ENCODE measurements at regions not wholly inside any gene's neighbourhood (a gene's known extent, or its start where the extent isn't known, plus 50 kb on each side); places are given as distances from the start of the nearest gene placed in this dataset.
"Not testable (repeated sequence)": the region's sequence is repeated elsewhere in the genome, so short reads cannot be mapped to it uniquely, and the experiment has no call there.

DNA sequence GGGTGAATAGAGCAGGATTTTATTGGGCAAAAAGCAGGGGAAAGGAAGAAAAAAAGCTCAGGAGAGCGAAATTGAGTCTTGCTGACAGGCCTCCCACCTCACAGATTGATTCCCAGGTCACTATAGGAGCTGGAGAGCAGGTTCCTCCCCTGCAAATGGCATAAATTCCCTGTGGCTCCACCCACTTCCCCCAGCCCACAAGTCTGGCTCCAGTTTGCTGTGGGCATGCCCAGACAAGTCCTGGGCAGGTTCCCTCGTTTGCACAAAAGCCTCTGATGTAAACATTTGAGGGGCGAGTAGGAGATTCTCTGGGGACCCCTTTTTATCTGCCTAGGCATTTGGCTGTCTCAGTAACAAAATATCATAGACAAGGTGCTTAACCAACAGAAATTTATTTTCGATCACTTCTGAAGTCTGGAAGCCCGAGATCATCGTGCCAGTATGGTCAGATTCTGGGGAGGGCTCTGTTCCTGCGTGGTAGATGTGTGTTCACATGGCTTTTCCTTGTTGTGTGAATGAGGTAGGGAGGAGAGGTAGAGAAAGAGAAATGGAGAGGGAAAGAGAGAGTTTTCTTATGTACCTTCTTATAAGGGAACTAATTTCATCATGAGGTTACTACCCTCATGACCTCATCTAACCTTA, 614.5 kb downstream of the MAT2B start:
- H3K27ac Mint-ChIP-seq, result no peak overlapping the region
- no peaks in the 10 kb centered on the region for H3K27me3 Mint-ChIP-seq
- DNase-seq, result no peak
- H3K36me3 Mint-ChIP-seq, result no peaks in the 10 kb centered on the region
- H3K4me1 Mint-ChIP-seq, result no peaks in the 10 kb centered on the region
- no peaks in the 10 kb centered on the region for H3K9me3 Mint-ChIP-seq
- no peak for ATAC-seq (replicated peaks)
- no peak overlapping the region for H3K4me3 Mint-ChIP-seq

DNA sequence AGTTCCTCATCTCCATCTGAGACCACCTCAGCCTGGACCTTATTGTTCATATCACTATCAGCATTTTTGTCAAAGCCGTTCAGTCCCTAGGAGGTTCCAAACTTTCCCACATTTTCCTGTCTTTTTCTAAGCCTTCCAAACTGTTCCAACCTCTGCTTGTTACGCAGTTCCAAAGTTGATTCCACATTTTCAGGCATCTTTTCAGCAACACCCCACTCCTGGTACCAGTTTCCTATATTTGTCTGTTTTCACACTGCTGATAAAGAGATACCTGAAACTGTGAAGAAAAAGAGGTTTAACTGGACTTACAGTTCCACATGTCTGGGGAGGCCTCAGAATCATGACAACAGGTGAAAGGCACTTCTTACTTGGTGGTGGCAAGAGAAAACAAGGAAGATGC, 622.1 kb downstream of the MAT2B start:
- no peaks in the 10 kb centered on the region for H3K27me3 Mint-ChIP-seq
- no peak for DNase-seq
- H3K36me3 Mint-ChIP-seq, result peaks cover 0 to 2% of the 10 kb centered on the region in 2 donors
- H3K4me3 Mint-ChIP-seq, result no peak overlapping the region
- ATAC-seq (replicated peaks), result no peak
- H3K4me1 Mint-ChIP-seq, result no peaks in the 10 kb centered on the region
- peaks cover 15 to 31% of the 10 kb centered on the region in 2 donors for H3K9me3 Mint-ChIP-seq
- H3K27ac Mint-ChIP-seq, result no peak overlapping the region

DNA sequence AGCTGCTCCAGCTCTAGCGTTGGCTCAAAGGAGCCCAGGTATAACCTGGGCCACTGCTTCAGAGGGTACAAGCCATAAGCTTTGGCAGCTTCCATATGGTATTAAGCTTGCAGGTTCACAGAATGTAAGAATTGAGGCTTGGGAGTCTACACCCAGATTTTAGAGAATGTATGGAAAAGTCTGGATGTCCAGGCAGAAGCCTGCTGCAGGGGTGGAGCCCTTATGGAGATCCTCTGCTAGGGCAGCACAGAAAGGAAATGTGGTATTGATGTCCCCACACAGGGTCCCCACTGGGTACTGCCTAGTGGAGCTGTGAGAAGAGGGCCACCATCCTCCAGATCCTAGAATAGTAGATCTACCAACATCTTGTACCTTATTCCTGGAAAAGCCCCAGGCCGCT, 626.9 kb downstream of the MAT2B start:
- H3K27me3 Mint-ChIP-seq, result no peaks in the 10 kb centered on the region
- ATAC-seq (replicated peaks), result no peak
- no peak overlapping the region for H3K27ac Mint-ChIP-seq
- DNase-seq, result no peak
- no peak overlapping the region for H3K4me3 Mint-ChIP-seq
- H3K9me3 Mint-ChIP-seq, result peaks cover 14 to 21% of the 10 kb centered on the region in 2 donors
- H3K4me1 Mint-ChIP-seq, result no peaks in the 10 kb centered on the region
- no peaks in the 10 kb centered on the region for H3K36me3 Mint-ChIP-seq

DNA sequence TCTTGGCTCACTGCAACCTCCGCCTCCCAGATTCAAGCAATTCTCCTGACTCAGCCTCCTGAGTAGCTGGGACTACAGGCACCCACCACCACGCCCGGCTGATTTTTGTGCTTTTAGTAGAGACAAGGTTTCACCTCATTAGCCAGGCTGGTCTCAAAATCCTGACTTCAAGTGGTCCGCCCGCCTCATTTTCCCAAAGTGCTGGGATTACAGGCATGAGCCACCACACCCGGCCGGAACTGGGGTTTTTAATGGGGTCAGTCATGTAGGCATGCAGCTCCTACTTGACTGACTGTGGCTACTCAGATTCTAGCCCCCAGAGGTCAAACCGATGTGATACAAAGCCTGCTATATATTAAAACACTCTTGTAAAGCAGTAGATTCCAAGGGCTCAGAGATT, 631.7 kb downstream of the MAT2B start:
- Mint-ChIP-seq H3K9me3 (peaks cover 0 to 4% of the 10 kb centered on the region in 2 donors), H3K27ac (no peak overlapping the region), H3K4me3 (no peak overlapping the region), H3K4me1 (no peaks in the 10 kb centered on the region), H3K36me3 (no peaks in the 10 kb centered on the region), H3K27me3 (no peaks in the 10 kb centered on the region)
- DNase-seq (no peak), ATAC-seq (replicated peaks) (no peak)

DNA sequence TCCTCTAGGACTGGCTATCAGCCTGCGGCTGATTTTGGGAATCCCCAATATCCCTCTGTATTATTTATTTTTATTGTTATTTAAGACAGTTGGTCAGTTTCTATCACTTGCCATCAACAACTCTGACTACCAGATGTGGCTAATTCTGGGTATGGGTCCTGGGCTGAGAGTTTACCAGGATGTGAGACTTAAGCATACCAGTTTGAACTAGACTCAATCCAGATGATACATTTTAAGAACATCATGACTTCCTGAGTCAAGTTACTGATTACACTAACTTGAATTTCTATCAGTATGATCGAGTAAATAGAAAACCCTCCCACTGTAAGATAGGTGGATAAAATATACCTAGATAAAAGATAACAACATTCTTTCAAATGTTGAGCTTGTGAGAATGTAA, 634.0 kb downstream of the MAT2B start:
- H3K4me1 Mint-ChIP-seq, result no peaks in the 10 kb centered on the region
- no peaks in the 10 kb centered on the region for H3K9me3 Mint-ChIP-seq
- ATAC-seq (replicated peaks) (no peak), DNase-seq (no peak)
- H3K4me3 Mint-ChIP-seq, result no peak overlapping the region
- H3K36me3 Mint-ChIP-seq, result no peaks in the 10 kb centered on the region
- H3K27me3 Mint-ChIP-seq, result no peaks in the 10 kb centered on the region
- H3K27ac Mint-ChIP-seq, result no peak overlapping the region

DNA sequence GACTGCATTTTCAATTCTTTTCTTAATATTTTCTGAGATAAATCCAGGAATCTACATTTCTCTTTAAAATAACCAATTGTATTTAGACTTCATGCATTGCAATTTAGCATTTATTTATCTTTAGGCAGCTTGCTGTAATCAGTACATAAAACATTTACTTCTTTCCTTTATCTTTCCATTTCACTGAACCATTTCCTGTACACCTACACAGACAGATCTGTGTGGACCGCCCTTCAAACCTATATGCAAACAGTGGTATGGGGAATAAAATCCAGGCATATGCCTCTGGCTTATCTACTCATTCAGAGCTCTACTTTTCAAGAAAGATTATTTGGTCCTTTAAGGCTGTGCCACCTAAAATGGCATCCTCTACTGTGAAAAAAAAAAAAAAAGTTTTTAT, 640.0 kb downstream of the MAT2B start:
- DNase-seq (no peak), ATAC-seq (replicated peaks) (no peak)
- no peak overlapping the region for H3K4me3 Mint-ChIP-seq
- H3K4me1 Mint-ChIP-seq, result peaks cover 0 to 5% of the 10 kb centered on the region in 2 donors
- no peaks in the 10 kb centered on the region for H3K36me3 Mint-ChIP-seq
- H3K9me3 Mint-ChIP-seq, result no peaks in the 10 kb centered on the region
- H3K27ac Mint-ChIP-seq, result no peak overlapping the region
- no peaks in the 10 kb centered on the region for H3K27me3 Mint-ChIP-seq

DNA sequence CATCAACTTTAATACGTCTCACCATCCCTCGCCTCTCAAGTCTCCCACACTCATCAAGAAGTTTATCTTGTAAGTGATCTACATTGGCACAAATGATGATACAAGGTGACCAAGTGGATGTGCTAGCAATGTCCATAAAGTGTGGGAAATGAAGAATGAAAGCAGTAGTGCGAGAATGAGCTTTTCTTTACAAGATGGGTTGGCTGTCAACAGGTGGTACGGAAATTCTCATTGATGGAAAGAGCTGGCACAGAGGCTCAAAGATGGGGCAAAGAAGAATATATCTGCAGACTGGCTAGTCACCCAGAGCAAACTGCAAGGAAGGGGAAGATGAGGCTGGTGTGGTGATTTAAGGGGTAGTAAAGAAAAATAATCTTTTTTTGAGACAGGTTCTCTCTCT, 640.8 kb downstream of the MAT2B start:
- ATAC-seq (replicated peaks), result no peak
- Mint-ChIP-seq H3K4me3 (no peak overlapping the region), H3K9me3 (no peaks in the 10 kb centered on the region), H3K4me1 (peaks cover 0 to 5% of the 10 kb centered on the region in 2 donors), H3K36me3 (no peaks in the 10 kb centered on the region), H3K27me3 (no peaks in the 10 kb centered on the region), H3K27ac (no peak overlapping the region)
- DNase-seq, result no peak

DNA sequence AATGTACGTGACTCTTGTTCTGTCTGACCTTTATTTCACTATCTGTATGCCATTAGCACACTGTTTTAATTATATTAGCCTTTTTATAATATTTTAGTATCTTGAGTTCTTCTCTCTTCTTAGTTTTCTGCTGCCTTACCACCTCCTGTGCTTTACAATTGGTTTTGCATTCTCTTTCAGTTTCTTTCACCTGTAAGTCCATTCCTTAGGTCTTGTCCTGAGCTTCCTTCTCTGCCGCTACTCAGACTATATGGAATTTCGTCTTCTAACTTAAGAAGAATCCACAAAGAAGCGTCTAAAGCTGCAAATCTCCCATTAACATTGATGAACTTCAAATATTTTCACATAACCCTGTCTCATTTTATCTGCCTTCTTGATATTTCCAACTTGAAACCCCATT, 642.9 kb downstream of the MAT2B start:
- H3K9me3 Mint-ChIP-seq, result peaks cover 3 to 4% of the 10 kb centered on the region in 2 donors
- peaks cover 0 to 4% of the 10 kb centered on the region in 2 donors for H3K27me3 Mint-ChIP-seq
- DNase-seq (no peak), ATAC-seq (replicated peaks) (no peak)
- no peak overlapping the region for H3K27ac Mint-ChIP-seq
- no peaks in the 10 kb centered on the region for H3K36me3 Mint-ChIP-seq
- H3K4me1 Mint-ChIP-seq, result peaks cover 0 to 5% of the 10 kb centered on the region in 2 donors
- no peak overlapping the region for H3K4me3 Mint-ChIP-seq

DNA sequence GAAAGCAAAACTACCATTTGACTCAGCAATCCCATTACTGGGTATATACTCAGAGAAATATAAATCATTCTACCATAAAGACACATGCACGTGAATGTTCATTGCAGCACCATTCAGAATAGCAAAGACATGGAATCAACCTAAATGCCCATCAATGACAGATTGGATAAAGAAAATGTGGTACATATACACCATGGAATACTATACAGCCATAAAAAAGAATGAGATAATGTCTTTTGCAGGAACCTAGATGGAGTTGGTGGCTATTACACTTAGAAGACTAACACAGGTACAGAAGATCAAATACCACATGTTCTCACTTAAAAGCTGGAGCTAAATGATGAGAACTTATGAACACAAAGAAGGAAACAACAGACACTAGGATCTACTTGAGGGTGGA, 647.1 kb downstream of the MAT2B start:
- H3K27ac Mint-ChIP-seq; H3K36me3 Mint-ChIP-seq; ATAC-seq (replicated peaks); H3K4me3 Mint-ChIP-seq; DNase-seq; H3K27me3 Mint-ChIP-seq; H3K9me3 Mint-ChIP-seq; H3K4me1 Mint-ChIP-seq: not testable (repeated sequence)

DNA sequence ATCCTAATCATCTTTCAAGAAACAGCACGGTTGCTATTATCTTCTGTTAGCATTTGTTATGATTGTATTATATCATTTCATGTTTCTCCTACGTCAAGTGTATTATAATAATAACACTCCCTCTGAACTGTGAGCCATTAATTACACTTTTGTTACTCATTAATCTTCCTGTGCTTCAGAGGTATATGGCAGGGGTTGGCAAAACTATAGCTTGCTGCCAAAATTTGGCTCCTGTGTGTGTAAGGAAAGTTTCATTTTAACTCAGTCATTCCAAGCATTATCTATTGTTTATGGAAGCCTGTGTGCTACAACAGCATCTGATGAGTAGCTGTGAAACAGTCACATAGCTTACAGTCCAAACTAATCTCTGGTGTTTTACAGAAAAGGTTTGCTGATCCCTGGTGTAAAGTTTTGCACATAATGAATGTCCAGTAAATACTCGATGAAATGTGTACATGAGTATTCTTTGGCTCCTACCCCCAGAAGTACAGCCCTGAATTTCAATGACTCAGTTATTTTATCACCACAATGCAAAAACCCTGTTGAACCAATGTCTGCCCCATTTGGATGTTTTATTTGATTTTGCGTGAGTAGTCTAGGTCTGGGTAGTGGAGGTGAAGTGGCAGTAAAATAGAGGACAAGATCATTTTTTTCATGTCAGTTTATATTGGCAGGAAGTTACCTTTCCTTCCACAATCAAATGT, 648.2 kb downstream of the MAT2B start:
- Mint-ChIP-seq H3K4me3 (no peak overlapping the region), H3K27ac (no peak overlapping the region), H3K36me3 (no peaks in the 10 kb centered on the region), H3K4me1 (no peaks in the 10 kb centered on the region), H3K27me3 (peaks cover 0 to 4% of the 10 kb centered on the region in 2 donors), H3K9me3 (peaks cover 4 to 5% of the 10 kb centered on the region in 2 donors)
- ATAC-seq (replicated peaks) (no peak), DNase-seq (no peak)

DNA sequence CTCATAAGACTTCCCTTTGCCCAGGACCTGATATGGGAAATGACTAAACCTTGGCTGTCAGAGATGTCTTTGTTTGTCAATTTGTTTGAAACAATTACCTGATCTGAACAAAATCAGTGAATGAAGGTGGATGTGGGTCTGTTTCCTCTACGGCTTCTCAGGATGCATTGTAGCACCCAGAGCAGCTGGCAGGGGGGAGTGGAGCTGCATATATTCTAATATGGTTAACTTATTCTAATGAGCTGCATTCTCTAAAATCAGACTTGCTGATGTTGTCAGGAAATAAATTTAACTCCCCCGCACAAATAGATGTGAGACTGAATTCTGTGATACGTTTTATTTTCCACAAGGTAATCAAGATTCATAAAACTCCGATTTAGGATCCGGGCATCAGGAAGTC, 665.4 kb downstream of the MAT2B start:
- no peaks in the 10 kb centered on the region for H3K4me1 Mint-ChIP-seq
- no peak overlapping the region for H3K27ac Mint-ChIP-seq
- H3K4me3 Mint-ChIP-seq, result no peak overlapping the region
- H3K27me3 Mint-ChIP-seq, result no peaks in the 10 kb centered on the region
- DNase-seq (no peak), ATAC-seq (replicated peaks) (no peak)
- H3K9me3 Mint-ChIP-seq, result peaks cover 0 to 2% of the 10 kb centered on the region in 2 donors
- no peaks in the 10 kb centered on the region for H3K36me3 Mint-ChIP-seq

DNA sequence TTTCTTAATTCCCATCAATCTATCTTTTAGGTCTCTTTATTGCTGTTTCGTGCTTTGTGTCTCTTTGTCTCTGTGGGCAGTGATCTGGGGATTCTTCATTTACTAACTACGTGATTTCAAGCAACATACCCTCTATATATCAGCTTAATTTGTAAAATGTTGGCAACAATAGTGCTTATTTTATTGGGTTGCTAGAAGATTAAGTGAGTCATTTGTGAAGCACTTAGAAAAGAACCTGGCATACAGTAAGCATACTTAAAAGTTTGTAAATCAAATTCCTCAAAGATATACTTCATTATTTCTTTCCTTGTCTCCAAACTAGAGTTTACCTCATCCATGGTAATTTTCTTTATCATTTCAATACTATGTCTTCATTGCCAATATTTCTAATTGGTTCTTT, 669.7 kb downstream of the MAT2B start:
- DNase-seq, result no peak
- no peak overlapping the region for H3K27ac Mint-ChIP-seq
- no peak for ATAC-seq (replicated peaks)
- no peak overlapping the region for H3K4me3 Mint-ChIP-seq
- no peaks in the 10 kb centered on the region for H3K4me1 Mint-ChIP-seq
- no peaks in the 10 kb centered on the region for H3K36me3 Mint-ChIP-seq
- H3K9me3 Mint-ChIP-seq, result peaks cover 0 to 2% of the 10 kb centered on the region in 2 donors
- H3K27me3 Mint-ChIP-seq, result no peaks in the 10 kb centered on the region

DNA sequence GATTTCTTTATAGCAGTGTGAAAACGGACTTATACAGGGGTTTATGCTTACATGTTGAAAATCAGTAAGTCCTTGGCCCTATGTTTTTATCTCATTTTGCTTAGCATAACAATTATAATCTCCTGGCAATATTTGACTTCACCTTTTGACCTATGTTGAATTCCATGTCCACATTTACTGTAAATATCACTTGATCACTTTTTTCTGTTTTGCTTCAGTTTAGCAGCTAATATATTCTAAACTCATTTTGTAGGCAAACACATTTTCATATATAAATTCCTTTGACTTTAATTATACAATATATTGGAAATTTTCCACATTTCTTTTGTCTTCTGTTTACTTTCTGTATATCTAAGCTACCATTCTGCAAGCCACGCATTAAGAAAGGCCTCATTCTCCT, 674.0 kb downstream of the MAT2B start:
- Mint-ChIP-seq H3K9me3 (no peaks in the 10 kb centered on the region), H3K4me3 (no peak overlapping the region), H3K36me3 (no peaks in the 10 kb centered on the region), H3K27me3 (peaks cover 0 to 5% of the 10 kb centered on the region in 2 donors), H3K4me1 (no peaks in the 10 kb centered on the region), H3K27ac (no peak overlapping the region)
- no peak for ATAC-seq (replicated peaks)
- no peak for DNase-seq

DNA sequence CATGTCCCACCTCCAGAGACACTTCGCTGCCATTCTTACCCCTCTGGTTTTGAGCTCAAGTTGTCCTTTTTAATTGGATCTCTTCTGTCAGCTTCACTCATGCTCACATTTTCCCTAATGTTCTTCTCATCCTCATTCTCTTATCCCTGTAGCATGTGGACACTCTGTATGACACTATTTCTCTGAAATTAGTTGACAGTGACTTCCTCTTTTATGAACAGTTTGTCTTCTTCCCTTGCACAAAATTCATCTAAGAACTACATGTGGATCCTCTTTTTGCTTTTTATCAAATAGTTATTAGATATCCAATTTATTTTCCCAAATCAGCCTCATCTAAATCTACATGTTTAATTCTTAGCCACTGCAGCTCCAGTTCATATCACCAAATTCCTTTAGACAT, 676.2 kb downstream of the MAT2B start:
- Mint-ChIP-seq H3K36me3 (no peaks in the 10 kb centered on the region), H3K9me3 (no peaks in the 10 kb centered on the region), H3K27me3 (peaks cover 0 to 5% of the 10 kb centered on the region in 2 donors), H3K4me3 (no peak overlapping the region), H3K27ac (no peak overlapping the region), H3K4me1 (no peaks in the 10 kb centered on the region)
- no peak for DNase-seq
- ATAC-seq (replicated peaks), result no peak

DNA sequence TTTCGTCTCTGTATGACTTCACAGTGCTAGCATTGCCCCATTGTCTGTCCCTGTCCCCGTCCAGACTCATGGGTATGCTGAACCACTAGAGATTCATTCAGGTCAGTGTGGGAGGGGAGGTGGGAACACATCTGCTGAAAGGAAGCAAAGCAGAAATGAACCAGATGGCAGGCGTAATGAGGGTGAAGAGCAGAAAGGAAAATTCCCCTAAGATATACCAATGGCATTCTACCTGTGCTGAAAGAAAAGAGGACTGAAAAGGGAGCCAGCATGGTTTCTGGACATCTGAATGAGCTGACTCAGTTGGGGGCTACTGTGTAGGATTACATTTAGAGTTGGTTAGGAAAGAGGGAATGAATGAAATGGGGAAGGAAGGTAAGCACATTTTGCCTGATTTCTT, 678.7 kb downstream of the MAT2B start:
- no peaks in the 10 kb centered on the region for H3K9me3 Mint-ChIP-seq
- peaks cover 0 to 5% of the 10 kb centered on the region in 2 donors for H3K27me3 Mint-ChIP-seq
- DNase-seq, result no peak
- H3K4me3 Mint-ChIP-seq, result no peak overlapping the region
- H3K27ac Mint-ChIP-seq, result no peak overlapping the region
- H3K36me3 Mint-ChIP-seq, result no peaks in the 10 kb centered on the region
- no peaks in the 10 kb centered on the region for H3K4me1 Mint-ChIP-seq
- no peak for ATAC-seq (replicated peaks)

Data from stimulated activated naive B cell treated with anti-CD40 and anti-IgM and Interleukin-4, amounts not matched to agents 10 μg/mL and 1 μg/mL and 100 μg/mL, for 72 hours (primary cell).